GM23338 (cell line): ENCODE measurements at regions not wholly inside any gene's neighbourhood (a gene's known extent, or its start where the extent isn't known, plus 50 kb on each side); places are given as distances from the start of the nearest gene placed in this dataset.

Experiments
- ATAC-seq: fragments of 200-7000 bp; cut with Tn5 transposase; 3 replicates; pipeline ENCODE4 v1.9.1; 2020
- DNase-seq: peaks from one replicate; pipeline ENCODE4 v3.0.0-alpha.2; 2015; ENCODE audit warnings: low spot score
- H2AFZ ChIP-seq: fragments of 200-600 bp; sonication (generic); 2 replicates; pipeline ENCODE4 v1.8.0; 2016; ENCODE audit warnings: antibody characterized with exemption, mild to moderate bottlenecking, moderate library complexity
- H3F3A ChIP-seq: fragments of 200-600 bp; sonication (generic); replicated peaks from 2 replicates; pipeline ENCODE4 v1.8.0; 2017; ENCODE audit warnings: antibody characterized with exemption, mixed run types, low read depth
- H3K27ac ChIP-seq: fragments of 200-600 bp; sonication (generic); 2 replicates; pipeline ENCODE4 v1.6.1; 2016; ENCODE audit warnings: low read depth
- H3K27me3 ChIP-seq: fragments of 200-600 bp; sonication (generic); 2 replicates; pipeline ENCODE4 v1.8.0; 2016; ENCODE audit warnings: mild to moderate bottlenecking, mixed run types, moderate library complexity; ENCODE audit not compliant: insufficient read depth
- H3K36me3 ChIP-seq: fragments of 200-600 bp; sonication (generic); 2 replicates; pipeline ENCODE4 v1.8.0; 2016; ENCODE audit warnings: mild to moderate bottlenecking; ENCODE audit not compliant: insufficient read depth
- H3K4me1 ChIP-seq: fragments of 200-600 bp; sonication (generic); 2 replicates; pipeline ENCODE4 v1.8.0; 2016; ENCODE audit warnings: mild to moderate bottlenecking, moderate library complexity; ENCODE audit not compliant: insufficient read depth
- H3K4me2 ChIP-seq: fragments of 200-600 bp; sonication (generic); 2 replicates; pipeline ENCODE4 v1.7.1; 2017; ENCODE audit warnings: mixed run types
- H3K4me3 ChIP-seq: fragments of 200-600 bp; sonication (generic); 2 replicates; pipeline ENCODE4 v1.6.1; 2016; ENCODE audit warnings: mixed run types
- H3K79me2 ChIP-seq: fragments of 200-600 bp; sonication (generic); replicated peaks from 2 replicates; pipeline ENCODE4 v1.8.0; 2017; ENCODE audit warnings: mild to moderate bottlenecking; ENCODE audit not compliant: insufficient read depth
- H3K9me2 ChIP-seq: fragments of 200-600 bp; sonication (generic); 2 replicates; pipeline ENCODE4 v1.8.0; 2017; ENCODE audit not compliant: insufficient read depth
- H4K20me1 ChIP-seq: fragments of 200-600 bp; sonication (generic); replicated peaks from 2 replicates; pipeline ENCODE4 v1.8.0; 2017; ENCODE audit warnings: mild to moderate bottlenecking; ENCODE audit not compliant: insufficient read depth
- H3K27ac Mint-ChIP-seq: 2 replicates; pipeline ENCODE4 v1.8.0; 2020; ENCODE audit warnings: inconsistent platforms, mild to moderate bottlenecking, moderate library complexity, mixed read lengths
- H3K27me3 Mint-ChIP-seq: 3 replicates; pipeline ENCODE4 v1.8.0; 2022; ENCODE audit warnings: low read depth, mild to moderate bottlenecking, moderate library complexity, mixed read lengths, inconsistent platforms; ENCODE audit not compliant: insufficient read depth, poor library complexity
- H3K36me3 Mint-ChIP-seq: 3 replicates; pipeline ENCODE4 v1.8.0; 2021; ENCODE audit warnings: low read depth, mild to moderate bottlenecking, inconsistent platforms, moderate library complexity, mixed read lengths
- H3K4me1 Mint-ChIP-seq: 3 replicates; pipeline ENCODE4 v1.8.0; 2020; ENCODE audit warnings: mild to moderate bottlenecking, inconsistent platforms, mixed read lengths
- H3K4me3 Mint-ChIP-seq: 3 replicates; pipeline ENCODE4 v1.8.0; 2021; ENCODE audit warnings: moderate library complexity, mild to moderate bottlenecking, inconsistent platforms, mixed read lengths
- H3K9me3 Mint-ChIP-seq: 3 replicates; pipeline ENCODE4 v1.8.0; 2020; ENCODE audit warnings: moderate library complexity, mild to moderate bottlenecking, inconsistent platforms, mixed read lengths
- CREB1 ChIP-seq: fragments of 250-450 bp; sonication (Bioruptor Pico); IDR thresholded peaks from 2 replicates; pipeline ENCODE4 v1.5.0; 2020; ENCODE audit warnings: low read depth, mild to moderate bottlenecking, moderate library complexity
- EZH2phosphoT487 ChIP-seq: fragments of 200-600 bp; sonication (generic); IDR thresholded peaks from one replicate; pipeline ENCODE4 v1.8.1; 2018; ENCODE audit warnings: antibody characterized with exemption; ENCODE audit not compliant: unreplicated experiment
- JUNB ChIP-seq: IDR thresholded peaks from one replicate; pipeline ENCODE4 v1.6.1; 2016; ENCODE audit warnings: antibody characterized with exemption; ENCODE audit not compliant: unreplicated experiment
- NANOG ChIP-seq: IDR thresholded peaks from 2 replicates; pipeline ENCODE4 v1.6.1; 2016; ENCODE audit warnings: antibody characterized with exemption, borderline replicate concordance
- REST ChIP-seq: IDR thresholded peaks from one replicate; pipeline ENCODE4 v1.6.1; 2018; ENCODE audit warnings: antibody characterized with exemption; ENCODE audit not compliant: unreplicated experiment
- STAT1 ChIP-seq: IDR thresholded peaks from one replicate; pipeline ENCODE4 v1.6.1; 2016; ENCODE audit warnings: antibody characterized with exemption; ENCODE audit not compliant: unreplicated experiment
- ZNF114 ChIP-seq: fragments of 250-450 bp; sonication (Bioruptor Pico); IDR thresholded peaks from 2 replicates; pipeline ENCODE4 v1.5.0; 2020; ENCODE audit warnings: mild to moderate bottlenecking, moderate library complexity
- ZNF331 ChIP-seq: fragments of 250-450 bp; sonication (Bioruptor Pico); IDR thresholded peaks from 2 replicates; pipeline ENCODE4 v1.5.0; 2020; ENCODE audit warnings: low read depth, mild to moderate bottlenecking, moderate library complexity
- ZNF462 ChIP-seq: fragments of 250-450 bp; sonication (Bioruptor Pico); IDR thresholded peaks from 2 replicates; pipeline ENCODE4 v1.5.0; 2020; ENCODE audit warnings: mild to moderate bottlenecking, moderate library complexity
- TF ChIP-seq, protein P1 (sequence below), 2 experiments: fragments of 200-600 bp in 1 of 2; sonication (generic) in 1 of 2; conservative IDR thresholded peaks; 2 replicates each; pipeline versions ENCODE4 v1.5.1 to v1.6.1; 2016 to 2017; ENCODE audit warnings: antibody characterized with exemption in 2 of 2, low read depth in 2 of 2, mild to moderate bottlenecking in 2 of 2, moderate library complexity in 1 of 2

DNA sequence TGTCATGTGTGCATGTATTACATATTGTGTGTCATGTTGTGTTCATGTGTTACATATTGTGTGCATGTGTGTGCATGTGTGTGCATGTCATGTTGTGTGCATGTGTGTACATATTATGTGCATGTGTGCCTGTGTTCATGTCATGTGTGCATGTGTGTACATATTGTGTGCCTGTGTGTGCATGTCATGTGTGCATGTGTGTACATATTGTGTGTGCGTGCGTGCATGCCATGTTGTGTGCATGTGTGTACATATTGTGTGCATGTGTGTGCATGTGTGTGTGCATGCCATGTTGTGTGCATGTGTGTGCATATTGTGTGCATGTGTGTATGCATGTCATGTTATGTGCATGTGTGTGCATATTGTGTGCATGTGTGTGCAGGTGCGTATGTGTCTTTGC, 267.1 kb downstream of the EIPR1 start:
- Histone ChIP-seq H3K4me1 (0 out of 2 replicates have a peak, but pooled peaks cover 2% of the 10 kb centered on the region), H2AFZ (no peak overlapping the region), H4K20me1 (no peaks in the 10 kb centered on the region), H3K79me2 (no peaks in the 10 kb centered on the region), H3K9me2 (no peaks in the 10 kb centered on the region), H3K4me3 (no peak overlapping the region), H3K27ac (no peak overlapping the region), H3F3A (peaks cover 9% of the 10 kb centered on the region), H3K4me2 (no peak overlapping the region), H3K27me3 (no peaks in the 10 kb centered on the region), H3K36me3 (no peaks in the 10 kb centered on the region)
- Mint-ChIP-seq H3K36me3 (no peaks in the 10 kb centered on the region), H3K27ac (no peak overlapping the region), H3K9me3 (peaks cover 6% of the 10 kb centered on the region), H3K4me3 (no peak overlapping the region), H3K4me1 (peaks cover 3% of the 10 kb centered on the region), H3K27me3 (peaks cover 17% of the 10 kb centered on the region)
- TF ChIP-seq ZNF331 (CRISPR knock-in tag) (no peak), CREB1 (CRISPR knock-in tag) (no peak), NANOG (no peak), STAT1 (no peak), EZH2phosphoT487 (no peak), JUNB (no peak), REST (no peak), ZNF114 (CRISPR knock-in tag) (no peak), ZNF462 (CRISPR knock-in tag) (no peak)
- TF ChIP-seq, protein P1, sequence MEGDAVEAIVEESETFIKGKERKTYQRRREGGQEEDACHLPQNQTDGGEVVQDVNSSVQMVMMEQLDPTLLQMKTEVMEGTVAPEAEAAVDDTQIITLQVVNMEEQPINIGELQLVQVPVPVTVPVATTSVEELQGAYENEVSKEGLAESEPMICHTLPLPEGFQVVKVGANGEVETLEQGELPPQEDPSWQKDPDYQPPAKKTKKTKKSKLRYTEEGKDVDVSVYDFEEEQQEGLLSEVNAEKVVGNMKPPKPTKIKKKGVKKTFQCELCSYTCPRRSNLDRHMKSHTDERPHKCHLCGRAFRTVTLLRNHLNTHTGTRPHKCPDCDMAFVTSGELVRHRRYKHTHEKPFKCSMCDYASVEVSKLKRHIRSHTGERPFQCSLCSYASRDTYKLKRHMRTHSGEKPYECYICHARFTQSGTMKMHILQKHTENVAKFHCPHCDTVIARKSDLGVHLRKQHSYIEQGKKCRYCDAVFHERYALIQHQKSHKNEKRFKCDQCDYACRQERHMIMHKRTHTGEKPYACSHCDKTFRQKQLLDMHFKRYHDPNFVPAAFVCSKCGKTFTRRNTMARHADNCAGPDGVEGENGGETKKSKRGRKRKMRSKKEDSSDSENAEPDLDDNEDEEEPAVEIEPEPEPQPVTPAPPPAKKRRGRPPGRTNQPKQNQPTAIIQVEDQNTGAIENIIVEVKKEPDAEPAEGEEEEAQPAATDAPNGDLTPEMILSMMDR (conservative IDR thresholded peaks at IDR 0.05; ENCODE audit: low read depth in 2 of 2), result no peak
- ATAC-seq (no peak), DNase-seq (no peak)
